ENCODE measurements at regions not wholly inside any gene's neighbourhood (a gene's known extent, or its start where the extent isn't known, plus 50 kb on each side); places are given as distances from the start of the nearest gene placed in this dataset.

DNA sequence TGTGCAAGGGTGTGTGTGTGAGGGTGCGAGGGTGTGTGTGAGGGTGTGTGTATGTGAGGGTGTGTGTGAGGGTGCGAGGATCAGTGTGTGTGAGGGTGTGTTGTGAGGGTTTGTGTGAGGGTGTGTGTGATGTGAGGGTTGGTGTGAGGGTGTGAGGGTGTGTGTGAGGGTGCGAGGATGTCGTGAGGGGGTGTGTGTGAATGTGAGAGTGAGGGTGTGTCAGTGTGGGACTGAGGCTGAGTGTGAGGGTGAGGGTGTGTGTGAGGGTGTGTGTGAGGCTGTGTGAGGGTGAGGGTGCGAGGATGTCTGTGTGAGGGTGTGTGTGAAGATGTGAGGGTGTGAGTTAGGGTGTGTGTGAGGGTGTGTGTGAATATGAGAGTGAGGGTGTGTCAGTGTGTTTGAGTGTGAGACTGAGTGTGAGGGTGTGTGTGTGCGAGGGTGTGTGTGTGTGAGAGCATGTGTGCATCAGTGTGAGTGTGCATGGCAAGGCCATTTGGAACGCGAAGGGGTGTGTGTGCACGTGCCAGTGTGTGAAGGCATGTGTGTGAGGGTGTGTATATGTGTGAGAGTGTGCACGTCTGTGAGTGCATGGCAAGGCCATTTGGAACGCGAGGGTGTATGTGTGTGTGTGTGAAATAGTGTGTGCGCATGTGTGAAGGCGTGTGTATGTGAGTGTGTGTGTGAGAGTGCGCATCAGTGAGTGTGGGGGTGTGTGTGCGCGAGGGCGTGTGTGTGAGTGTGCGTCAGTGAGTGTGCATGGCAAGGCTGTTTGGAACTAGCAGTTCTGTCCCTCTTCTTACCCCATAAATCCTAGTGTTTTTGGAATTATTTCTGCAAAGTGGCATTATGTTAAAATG is 69.8 kb downstream of the RGS12 start:
- Histone ChIP-seq H3K27ac (ENCODE audit: low read depth in 1 of 2, low read length in 2 of 2) (no peak overlapping the region), H3K27me3 (ENCODE audit: control insufficient read depth in 4 of 4, insufficient read depth in 4 of 4, low read length in 3 of 4) (no peaks in the 10 kb centered on the region), H3K9me3 (ENCODE audit: control insufficient read depth in 4 of 4, low read length in 3 of 4) (no peaks in the 10 kb centered on the region), H3K4me1 (ENCODE audit: control insufficient read depth in 4 of 4, insufficient read depth in 4 of 4, low read length in 3 of 4) (peaks cover 13 to 30% (median 21%) of the 10 kb centered on the region in 4 donors), H3K36me3 (ENCODE audit: control insufficient read depth in 4 of 4, insufficient read depth in 3 of 4, low read depth in 1 of 4, low read length in 3 of 4) (no peaks in the 10 kb centered on the region), H3K4me3 (ENCODE audit: low read depth in 1 of 3, low read length in 3 of 3) (no peak overlapping the region), H3K9ac (ENCODE audit: low read depth in 1 of 2, low read length in 2 of 2) (no peak overlapping the region)
- DNase-seq (ENCODE audit: low spot score), result peak; percentile 22
- TF ChIP-seq YY1 (IDR thresholded peaks at IDR 0.05) (no peak), TAF1 (conservative IDR thresholded peaks at IDR 0.05) (no peak), FOXA2 (IDR thresholded peaks at IDR 0.05) (no peak), JUND (IDR thresholded peaks at IDR 0.05) (no peak)
- 97% methylated on average over 19 of the region's 19 CpGs for WGBS

DNA sequence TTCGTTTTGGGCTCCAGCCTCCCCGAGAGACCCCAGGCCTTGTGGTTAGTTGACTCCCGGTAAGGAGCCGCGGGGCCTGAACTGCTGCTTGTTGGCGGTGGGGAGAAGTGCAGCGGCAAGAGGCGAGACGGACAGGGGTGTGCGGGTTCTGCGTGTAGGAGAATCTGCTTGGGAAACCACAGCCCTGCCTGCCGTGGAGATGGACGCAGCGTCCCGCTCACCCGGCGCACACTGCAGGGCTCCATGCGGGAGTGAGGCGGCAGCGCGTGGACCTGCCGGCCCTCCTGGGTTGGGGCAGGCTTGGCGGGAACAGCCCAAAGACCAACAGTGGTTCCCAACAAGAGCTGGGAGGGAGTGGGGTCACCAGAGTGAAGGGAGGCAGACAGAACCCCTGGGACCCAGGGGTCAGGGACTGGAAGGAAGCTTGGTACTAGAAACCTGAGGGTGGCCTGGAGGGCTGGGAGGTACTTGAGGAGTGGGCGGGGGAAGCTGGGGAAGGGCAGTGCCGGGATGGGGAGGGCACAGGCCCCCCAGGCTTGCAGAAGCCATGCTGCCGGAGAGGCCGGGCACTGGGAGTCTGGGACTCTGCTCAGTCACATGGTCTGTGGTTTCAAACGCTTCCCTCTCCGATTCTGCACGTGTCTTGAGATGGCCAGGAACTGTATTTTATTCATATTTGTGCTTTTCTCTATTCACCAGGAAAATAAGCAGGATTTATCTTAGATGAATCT is 70.8 kb downstream of the RGS12 start:
- H3K27me3 ChIP-seq (ENCODE audit: control insufficient read depth in 4 of 4, insufficient read depth in 4 of 4, low read length in 3 of 4), result no peaks in the 10 kb centered on the region
- H3K9ac ChIP-seq (ENCODE audit: low read depth in 1 of 2, low read length in 2 of 2), result no peak overlapping the region
- no peak overlapping the region for H3K27ac ChIP-seq (ENCODE audit: low read depth in 1 of 2, low read length in 2 of 2)
- no peaks in the 10 kb centered on the region for H3K36me3 ChIP-seq (ENCODE audit: control insufficient read depth in 4 of 4, insufficient read depth in 3 of 4, low read depth in 1 of 4, low read length in 3 of 4)
- H3K9me3 ChIP-seq (ENCODE audit: control insufficient read depth in 4 of 4, low read length in 3 of 4), result no peaks in the 10 kb centered on the region
- no peak overlapping the region for H3K4me3 ChIP-seq (ENCODE audit: low read depth in 1 of 3, low read length in 3 of 3)
- no peak for TF ChIP-seq NR2F2 (IDR thresholded peaks at IDR 0.05)
- no peak for TF ChIP-seq GABPA (IDR thresholded peaks at IDR 0.05 in 1 of 2, conservative IDR thresholded peaks at IDR 0.05 in 1 of 2)
- TF ChIP-seq FOXA2 (IDR thresholded peaks at IDR 0.05), result no peak
- no peak for TF ChIP-seq SP1 (IDR thresholded peaks at IDR 0.05)
- no peak for TF ChIP-seq RXRA (IDR thresholded peaks at IDR 0.05)
- no peak for TF ChIP-seq HNF4G (IDR thresholded peaks at IDR 0.05)
- TF ChIP-seq REST (IDR thresholded peaks at IDR 0.05), result no peak
- TF ChIP-seq HNF4A (conservative IDR thresholded peaks at IDR 0.05), result no peak
- TF ChIP-seq FOXA1 (IDR thresholded peaks at IDR 0.05), result no peak
- no peak for TF ChIP-seq MAX (IDR thresholded peaks at IDR 0.05)
- DNase-seq (ENCODE audit: low spot score), result peak; percentile 30
- WGBS, result 91% methylated on average over 30 of the region's 30 CpGs
- peaks cover 13 to 30% (median 21%) of the 10 kb centered on the region in 4 donors for H3K4me1 ChIP-seq (ENCODE audit: control insufficient read depth in 4 of 4, insufficient read depth in 4 of 4, low read length in 3 of 4)

DNA sequence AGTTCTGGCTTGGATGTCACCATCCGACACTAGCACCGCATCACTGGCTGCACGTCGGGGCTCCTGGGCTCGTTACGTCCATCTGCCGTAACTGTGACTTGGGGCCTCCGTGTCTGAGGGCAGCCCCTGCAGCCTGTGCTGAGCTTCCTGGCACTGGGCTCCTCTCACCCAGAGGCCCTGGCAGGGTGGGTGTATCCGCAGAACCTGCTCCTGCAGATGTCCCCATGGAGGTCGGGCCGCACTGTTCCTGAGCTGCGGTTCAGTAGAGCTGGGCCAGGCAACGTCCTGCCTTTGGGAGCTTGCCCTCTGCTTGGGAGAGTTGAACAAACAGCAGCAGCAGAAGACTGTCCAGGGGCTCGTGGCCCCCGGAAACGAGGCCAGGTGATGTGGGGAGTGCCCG is 71.4 kb downstream of the RGS12 start:
- DNase-seq (ENCODE audit: low spot score), result peak; percentile 30
- H3K27ac ChIP-seq (ENCODE audit: low read depth in 1 of 2, low read length in 2 of 2), result no peak overlapping the region
- no peak overlapping the region for H3K9ac ChIP-seq (ENCODE audit: low read depth in 1 of 2, low read length in 2 of 2)
- WGBS, result 70% methylated on average over 17 of the region's 17 CpGs
- TF ChIP-seq MAX (IDR thresholded peaks at IDR 0.05) (no peak), JUND (IDR thresholded peaks at IDR 0.05) (no peak), FOXA1 (IDR thresholded peaks at IDR 0.05) (no peak), GABPA (IDR thresholded peaks at IDR 0.05 in 1 of 2, conservative IDR thresholded peaks at IDR 0.05 in 1 of 2) (no peak), REST (IDR thresholded peaks at IDR 0.05) (no peak), YY1 (IDR thresholded peaks at IDR 0.05) (no peak), RXRA (IDR thresholded peaks at IDR 0.05) (no peak)
- TF ChIP-seq, protein P1, sequence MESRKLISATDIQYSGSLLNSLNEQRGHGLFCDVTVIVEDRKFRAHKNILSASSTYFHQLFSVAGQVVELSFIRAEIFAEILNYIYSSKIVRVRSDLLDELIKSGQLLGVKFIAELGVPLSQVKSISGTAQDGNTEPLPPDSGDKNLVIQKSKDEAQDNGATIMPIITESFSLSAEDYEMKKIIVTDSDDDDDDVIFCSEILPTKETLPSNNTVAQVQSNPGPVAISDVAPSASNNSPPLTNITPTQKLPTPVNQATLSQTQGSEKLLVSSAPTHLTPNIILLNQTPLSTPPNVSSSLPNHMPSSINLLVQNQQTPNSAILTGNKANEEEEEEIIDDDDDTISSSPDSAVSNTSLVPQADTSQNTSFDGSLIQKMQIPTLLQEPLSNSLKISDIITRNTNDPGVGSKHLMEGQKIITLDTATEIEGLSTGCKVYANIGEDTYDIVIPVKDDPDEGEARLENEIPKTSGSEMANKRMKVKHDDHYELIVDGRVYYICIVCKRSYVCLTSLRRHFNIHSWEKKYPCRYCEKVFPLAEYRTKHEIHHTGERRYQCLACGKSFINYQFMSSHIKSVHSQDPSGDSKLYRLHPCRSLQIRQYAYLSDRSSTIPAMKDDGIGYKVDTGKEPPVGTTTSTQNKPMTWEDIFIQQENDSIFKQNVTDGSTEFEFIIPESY (IDR thresholded peaks at IDR 0.05), result no peak
- H3K27me3 ChIP-seq (ENCODE audit: control insufficient read depth in 4 of 4, insufficient read depth in 4 of 4, low read length in 3 of 4), result no peaks in the 10 kb centered on the region
- H3K36me3 ChIP-seq (ENCODE audit: control insufficient read depth in 4 of 4, insufficient read depth in 3 of 4, low read depth in 1 of 4, low read length in 3 of 4), result no peaks in the 10 kb centered on the region
- H3K4me3 ChIP-seq (ENCODE audit: low read depth in 1 of 3, low read length in 3 of 3), result no peak overlapping the region
- H3K9me3 ChIP-seq (ENCODE audit: control insufficient read depth in 4 of 4, low read length in 3 of 4), result no peaks in the 10 kb centered on the region
- H3K4me1 ChIP-seq (ENCODE audit: control insufficient read depth in 4 of 4, insufficient read depth in 4 of 4, low read length in 3 of 4), result peaks cover 14 to 37% (median 26%) of the 10 kb centered on the region in 4 donors

Measured in liver (tissue), 7 donors.